ENCODE measurements at regions not wholly inside any gene's neighbourhood (a gene's known extent, or its start where the extent isn't known, plus 50 kb on each side); places are given as distances from the start of the nearest gene placed in this dataset.

DNA sequence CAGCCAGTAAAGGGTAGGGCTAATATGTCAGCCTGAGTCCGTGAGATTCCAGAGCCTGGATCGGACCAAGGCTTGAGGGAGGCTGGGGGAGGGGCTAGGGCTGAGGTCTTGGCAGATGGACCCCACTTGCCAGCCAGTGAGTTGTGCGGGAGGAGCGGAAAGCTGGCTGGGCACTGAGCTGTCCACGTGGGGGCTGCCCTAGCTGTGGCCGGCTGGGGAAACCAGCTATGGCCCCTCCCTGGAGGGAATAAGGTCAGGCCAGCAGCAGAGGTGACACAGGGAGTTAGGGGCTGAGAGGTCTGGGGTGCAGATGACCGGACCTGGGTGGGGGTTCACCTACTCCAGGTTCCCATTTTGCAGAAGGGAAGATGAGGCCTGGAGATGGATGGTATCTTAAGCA lies 77.3 kb downstream of the UNCX start:
- no peak for TF ChIP-seq CTCF (conservative IDR thresholded peaks at IDR 0.05; ENCODE audit: low read depth, low read length)
- H3K4me3 ChIP-seq (ENCODE audit: low read depth, low read length) = no peak overlapping the region

DNA sequence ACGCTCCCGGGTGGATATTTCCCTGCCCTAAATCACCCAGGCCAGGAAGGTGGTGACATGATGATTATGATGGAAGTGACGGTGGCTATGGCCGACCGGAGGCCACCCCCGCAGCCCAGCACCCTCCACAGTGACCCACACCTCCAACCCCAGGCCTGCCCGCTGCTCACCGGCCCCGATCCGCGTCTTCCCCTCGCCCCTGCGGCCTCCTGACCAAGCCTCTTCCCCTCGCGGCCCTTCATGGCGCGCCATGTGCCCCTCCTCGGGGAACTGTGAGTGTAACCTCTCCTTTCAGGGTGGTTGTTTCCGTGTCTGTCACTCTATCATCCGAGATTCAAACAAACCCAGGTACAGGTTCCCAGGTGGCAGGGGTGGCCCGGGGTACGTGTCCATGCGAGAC lies 78.3 kb downstream of the UNCX start:
- no peak for DNase-seq (ENCODE audit: low read depth)
- TF ChIP-seq CTCF (conservative IDR thresholded peaks at IDR 0.05; ENCODE audit: low read depth, low read length) = no peak
- H3K4me3 ChIP-seq (ENCODE audit: low read depth, low read length) = no peak overlapping the region

More for the DNA sequence above, 77.3 kb downstream of the UNCX start:
- DNase-seq (ENCODE audit: low read depth) = no peak

DNA sequence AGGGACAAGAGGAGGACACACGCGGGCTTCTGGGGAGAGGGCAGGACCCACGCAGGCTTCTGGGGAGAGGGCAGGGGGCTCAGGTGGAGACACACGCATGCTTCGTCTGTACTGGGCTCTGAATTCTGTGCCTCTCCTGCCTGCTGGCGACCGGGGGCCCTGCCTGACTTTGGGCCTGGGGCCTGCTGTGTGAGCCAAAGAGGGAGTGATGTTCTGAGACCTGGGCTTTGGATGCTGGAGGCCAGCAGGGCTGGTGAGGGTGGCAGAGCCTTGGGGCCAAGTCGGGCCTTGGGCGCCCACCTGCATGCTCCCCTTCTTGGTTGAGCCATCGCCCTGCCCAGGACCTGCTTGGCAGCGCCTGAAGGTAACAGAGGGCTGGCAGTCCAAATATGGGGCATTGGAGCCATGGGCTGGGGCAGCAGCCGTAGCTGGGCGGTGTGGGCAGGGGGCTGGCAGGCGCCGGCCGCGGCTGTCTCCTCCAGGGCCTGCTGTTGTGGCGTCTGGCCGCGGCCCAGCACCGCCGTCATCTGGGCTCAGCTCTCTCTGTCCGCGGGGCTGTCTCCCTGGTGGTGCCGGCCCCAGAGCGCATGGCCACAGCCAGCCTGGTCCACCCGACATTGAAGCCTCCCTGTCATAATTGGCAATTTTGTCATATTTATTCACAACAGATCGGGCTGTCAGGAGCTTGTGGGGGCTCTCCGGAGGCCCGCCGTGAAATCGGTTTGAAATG lies 78.9 kb downstream of the UNCX start:
- no peak overlapping the region for H3K4me3 ChIP-seq (ENCODE audit: low read depth, low read length)
- no peak for TF ChIP-seq CTCF (conservative IDR thresholded peaks at IDR 0.05; ENCODE audit: low read depth, low read length)
- no peak for DNase-seq (ENCODE audit: low read depth)

DNA sequence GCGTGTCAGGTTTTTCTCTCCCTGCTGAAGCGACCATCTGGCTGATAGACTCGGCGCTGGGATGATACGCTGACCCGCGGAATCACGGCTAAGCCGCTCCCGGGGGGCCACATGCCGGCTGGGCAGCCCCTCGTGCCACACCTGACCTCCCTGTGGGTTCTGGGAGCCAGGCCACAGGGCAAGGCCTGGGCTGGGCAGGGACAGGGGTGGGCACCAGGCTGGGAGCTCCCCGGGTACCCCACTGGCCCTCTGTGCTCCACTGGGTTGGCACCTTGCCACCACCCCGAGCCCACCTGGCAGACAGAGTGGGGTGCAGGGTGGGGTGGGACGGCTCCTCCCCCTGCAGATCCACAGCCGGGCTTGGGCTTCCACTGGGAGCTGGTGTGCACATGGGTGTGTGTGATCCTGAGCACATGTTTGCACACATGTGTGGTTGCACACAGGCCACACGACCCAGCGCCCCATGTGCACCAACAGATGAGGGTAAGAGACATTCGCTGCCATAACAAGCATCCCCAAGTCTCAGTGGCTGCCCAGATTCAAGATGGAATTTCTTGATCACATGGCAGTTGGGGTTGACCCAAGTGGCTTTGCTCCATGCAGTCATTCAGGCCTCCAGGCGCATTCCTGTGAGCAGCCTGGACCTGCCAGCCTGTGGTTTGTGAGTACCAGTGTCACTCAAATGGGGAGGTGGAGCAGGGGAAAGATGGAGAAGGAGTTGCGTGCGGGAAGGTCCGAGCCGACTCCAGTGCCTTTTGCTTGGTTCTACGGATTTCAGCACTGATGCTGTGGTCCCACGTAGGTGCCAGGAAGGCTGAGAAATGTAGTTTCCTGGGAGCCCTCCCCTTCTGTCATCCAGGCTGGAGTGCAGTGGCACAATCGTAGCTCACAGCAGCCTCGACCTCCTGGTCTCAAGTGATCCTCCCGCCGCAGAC lies 79.7 kb downstream of the UNCX start:
- no peak overlapping the region for H3K4me3 ChIP-seq (ENCODE audit: low read depth, low read length)
- no peak for DNase-seq (ENCODE audit: low read depth)
- no peak for TF ChIP-seq CTCF (conservative IDR thresholded peaks at IDR 0.05; ENCODE audit: low read depth, low read length)

GRCh38 chr7:1313613-1314012 lies 80.9 kb downstream of the UNCX start:
- no peak for TF ChIP-seq CTCF (conservative IDR thresholded peaks at IDR 0.05; ENCODE audit: low read depth, low read length)
- no peak overlapping the region for H3K4me3 ChIP-seq (ENCODE audit: low read depth, low read length)
- DNase-seq (ENCODE audit: low read depth) = no peak

GRCh38 chr7:1314021-1314907 lies 81.6 kb downstream of the UNCX start:
- no peak for TF ChIP-seq CTCF (conservative IDR thresholded peaks at IDR 0.05; ENCODE audit: low read depth, low read length)
- no peak for DNase-seq (ENCODE audit: low read depth)
- no peak overlapping the region for H3K4me3 ChIP-seq (ENCODE audit: low read depth, low read length)
